ENCODE measurements at regions not wholly inside any gene's neighbourhood (a gene's known extent, or its start where the extent isn't known, plus 50 kb on each side); places are given as distances from the start of the nearest gene placed in this dataset.
A peak's percentile ranks its signal among the peaks of the same experiment; 100 is the strongest.

- no peaks in the 10 kb centered on the region for H3K4me1 Mint-ChIP-seq (ENCODE audit: low read depth)
- no peak for TF ChIP-seq CTCF (IDR thresholded peaks at IDR 0.05)
- no peak overlapping the region for H3K27ac Mint-ChIP-seq (ENCODE audit: unreplicated experiment)
- peaks cover 3% of the 10 kb centered on the region for H3K9me3 Mint-ChIP-seq (ENCODE audit: low read depth)
- no peaks in the 10 kb centered on the region for H3K36me3 Mint-ChIP-seq (ENCODE audit: low read depth)
- no peak for DNase-seq (ENCODE audit: low spot score)
- H3K4me3 Mint-ChIP-seq (ENCODE audit: unreplicated experiment), result no peak overlapping the region
- no peaks in the 10 kb centered on the region for H3K27me3 Mint-ChIP-seq (ENCODE audit: low read depth)
Measured at GRCh38 chr13:60787083-60787482, 390.1 kb downstream of the TDRD3 start.

GRCh38 chr13:60772726-60773125 is 375.7 kb downstream of the TDRD3 start:
- TF ChIP-seq CTCF (IDR thresholded peaks at IDR 0.05), result no peak
- H3K4me1 Mint-ChIP-seq (ENCODE audit: low read depth), result no peaks in the 10 kb centered on the region

GRCh38 chr13:60765700-60766411 is 368.8 kb downstream of the TDRD3 start:
- no peak for DNase-seq (ENCODE audit: low spot score)
- peak overlapping the region; percentile 33 for H3K27ac Mint-ChIP-seq (ENCODE audit: unreplicated experiment)
- H3K4me1 Mint-ChIP-seq (ENCODE audit: low read depth), result peaks cover 13% of the 10 kb centered on the region
- peaks cover 13% of the 10 kb centered on the region for H3K9me3 Mint-ChIP-seq (ENCODE audit: low read depth)
- H3K36me3 Mint-ChIP-seq (ENCODE audit: low read depth), result no peaks in the 10 kb centered on the region
- TF ChIP-seq CTCF (IDR thresholded peaks at IDR 0.05), result no peak
- H3K27me3 Mint-ChIP-seq (ENCODE audit: low read depth), result peaks cover 1% of the 10 kb centered on the region
- H3K4me3 Mint-ChIP-seq (ENCODE audit: unreplicated experiment), result no peak overlapping the region

More at GRCh38 chr13:60772726-60773125, 375.7 kb downstream of the TDRD3 start:
- peaks cover 4% of the 10 kb centered on the region for H3K9me3 Mint-ChIP-seq (ENCODE audit: low read depth)
- H3K4me3 Mint-ChIP-seq (ENCODE audit: unreplicated experiment), result no peak overlapping the region
- H3K27ac Mint-ChIP-seq (ENCODE audit: unreplicated experiment), result no peak overlapping the region
- DNase-seq (ENCODE audit: low spot score), result no peak
- peaks cover 5% of the 10 kb centered on the region for H3K27me3 Mint-ChIP-seq (ENCODE audit: low read depth)
- H3K36me3 Mint-ChIP-seq (ENCODE audit: low read depth), result no peaks in the 10 kb centered on the region

GRCh38 chr13:60759499-60759898 is 362.5 kb downstream of the TDRD3 start:
- H3K9me3 Mint-ChIP-seq (ENCODE audit: low read depth), result peaks cover 10% of the 10 kb centered on the region
- no peak for TF ChIP-seq CTCF (IDR thresholded peaks at IDR 0.05)
- H3K27ac Mint-ChIP-seq (ENCODE audit: unreplicated experiment), result no peak overlapping the region
- DNase-seq (ENCODE audit: low spot score), result no peak
- peaks cover 5% of the 10 kb centered on the region for H3K4me1 Mint-ChIP-seq (ENCODE audit: low read depth)
- no peaks in the 10 kb centered on the region for H3K36me3 Mint-ChIP-seq (ENCODE audit: low read depth)
- H3K27me3 Mint-ChIP-seq (ENCODE audit: low read depth), result peaks cover 1% of the 10 kb centered on the region
- H3K4me3 Mint-ChIP-seq (ENCODE audit: unreplicated experiment), result no peak overlapping the region

GRCh38 chr13:60758637-60759036 is 361.6 kb downstream of the TDRD3 start:
- DNase-seq (ENCODE audit: low spot score), result no peak
- Mint-ChIP-seq H3K4me3 (ENCODE audit: unreplicated experiment) (no peak overlapping the region), H3K9me3 (ENCODE audit: low read depth) (peaks cover 10% of the 10 kb centered on the region), H3K27me3 (ENCODE audit: low read depth) (peaks cover 1% of the 10 kb centered on the region), H3K4me1 (ENCODE audit: low read depth) (peaks cover 5% of the 10 kb centered on the region), H3K36me3 (ENCODE audit: low read depth) (no peaks in the 10 kb centered on the region), H3K27ac (ENCODE audit: unreplicated experiment) (no peak overlapping the region)
- TF ChIP-seq CTCF (IDR thresholded peaks at IDR 0.05), result no peak

All from chondrocyte (in vitro differentiated cells).